ENCODE measurements at regions not wholly inside any gene's neighbourhood (a gene's known extent, or its start where the extent isn't known, plus 50 kb on each side); places are given as distances from the start of the nearest gene placed in this dataset.

DNA sequence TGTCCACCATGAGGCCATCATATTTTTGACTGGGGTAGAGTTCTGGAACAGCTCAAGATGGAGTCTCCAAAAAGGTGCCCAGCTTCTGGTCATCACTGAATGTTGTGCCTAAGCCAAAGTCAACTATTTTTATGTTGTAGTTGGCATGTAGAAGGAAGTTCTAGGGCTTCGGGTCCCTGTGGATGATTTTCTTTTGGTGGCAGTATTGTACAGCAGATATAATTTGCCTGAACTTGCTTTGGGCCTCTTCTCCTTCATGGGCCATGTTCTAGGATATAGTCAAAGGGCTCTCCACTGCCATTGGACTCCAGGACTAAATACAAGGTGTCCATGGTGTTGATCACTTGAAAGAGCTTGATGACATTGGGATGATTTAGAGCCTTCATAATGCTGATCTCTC, 143.6 kb downstream of the SLC38A4 start:
- H3K4me1 Mint-ChIP-seq = peaks cover 10% of the 10 kb centered on the region
- peaks cover 23% of the 10 kb centered on the region for H3K9me3 Mint-ChIP-seq
- H3K36me3 Mint-ChIP-seq = peaks cover 4% of the 10 kb centered on the region
- no peak overlapping the region for H3K4me3 Mint-ChIP-seq
- H3K27ac Mint-ChIP-seq = no peak overlapping the region
- no peaks in the 10 kb centered on the region for H3K27me3 Mint-ChIP-seq (ENCODE audit: low read depth)
- TF ChIP-seq, protein P1, sequence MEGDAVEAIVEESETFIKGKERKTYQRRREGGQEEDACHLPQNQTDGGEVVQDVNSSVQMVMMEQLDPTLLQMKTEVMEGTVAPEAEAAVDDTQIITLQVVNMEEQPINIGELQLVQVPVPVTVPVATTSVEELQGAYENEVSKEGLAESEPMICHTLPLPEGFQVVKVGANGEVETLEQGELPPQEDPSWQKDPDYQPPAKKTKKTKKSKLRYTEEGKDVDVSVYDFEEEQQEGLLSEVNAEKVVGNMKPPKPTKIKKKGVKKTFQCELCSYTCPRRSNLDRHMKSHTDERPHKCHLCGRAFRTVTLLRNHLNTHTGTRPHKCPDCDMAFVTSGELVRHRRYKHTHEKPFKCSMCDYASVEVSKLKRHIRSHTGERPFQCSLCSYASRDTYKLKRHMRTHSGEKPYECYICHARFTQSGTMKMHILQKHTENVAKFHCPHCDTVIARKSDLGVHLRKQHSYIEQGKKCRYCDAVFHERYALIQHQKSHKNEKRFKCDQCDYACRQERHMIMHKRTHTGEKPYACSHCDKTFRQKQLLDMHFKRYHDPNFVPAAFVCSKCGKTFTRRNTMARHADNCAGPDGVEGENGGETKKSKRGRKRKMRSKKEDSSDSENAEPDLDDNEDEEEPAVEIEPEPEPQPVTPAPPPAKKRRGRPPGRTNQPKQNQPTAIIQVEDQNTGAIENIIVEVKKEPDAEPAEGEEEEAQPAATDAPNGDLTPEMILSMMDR (IDR thresholded peaks at IDR 0.05; ENCODE audit: unreplicated experiment) = no peak
- no peak for DNase-seq (ENCODE audit: low spot score in 2 of 2, unreplicated experiment in 2 of 2)

DNA sequence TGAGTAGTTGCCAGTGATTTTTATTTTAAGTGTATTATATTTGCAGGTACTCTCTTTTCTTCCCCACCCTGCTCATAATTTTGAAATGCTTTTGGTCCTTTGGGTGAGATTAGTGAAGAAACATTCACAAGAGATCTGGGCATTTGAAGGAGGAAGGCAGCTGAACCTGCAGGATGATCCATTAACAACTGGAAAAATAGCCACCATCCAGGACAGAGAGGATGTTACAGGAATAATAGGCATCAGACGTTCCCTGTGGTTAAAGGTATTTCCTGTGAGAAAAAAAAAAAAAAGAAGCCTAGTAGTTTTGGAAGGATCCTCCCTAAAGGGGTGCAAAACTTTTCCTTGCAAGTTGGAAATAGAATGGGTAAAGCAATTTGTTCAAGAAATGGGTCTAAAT, 145.3 kb downstream of the SLC38A4 start:
- no peaks in the 10 kb centered on the region for H3K27me3 Mint-ChIP-seq (ENCODE audit: low read depth)
- no peak overlapping the region for H3K27ac Mint-ChIP-seq
- H3K4me3 Mint-ChIP-seq = no peak overlapping the region
- DNase-seq (ENCODE audit: low spot score in 2 of 2, unreplicated experiment in 2 of 2) = no peak
- TF ChIP-seq, protein P1 (IDR thresholded peaks at IDR 0.05; ENCODE audit: unreplicated experiment) = no peak
- H3K4me1 Mint-ChIP-seq = peaks cover 20% of the 10 kb centered on the region
- peaks cover 23% of the 10 kb centered on the region for H3K9me3 Mint-ChIP-seq
- peaks cover 4% of the 10 kb centered on the region for H3K36me3 Mint-ChIP-seq

DNA sequence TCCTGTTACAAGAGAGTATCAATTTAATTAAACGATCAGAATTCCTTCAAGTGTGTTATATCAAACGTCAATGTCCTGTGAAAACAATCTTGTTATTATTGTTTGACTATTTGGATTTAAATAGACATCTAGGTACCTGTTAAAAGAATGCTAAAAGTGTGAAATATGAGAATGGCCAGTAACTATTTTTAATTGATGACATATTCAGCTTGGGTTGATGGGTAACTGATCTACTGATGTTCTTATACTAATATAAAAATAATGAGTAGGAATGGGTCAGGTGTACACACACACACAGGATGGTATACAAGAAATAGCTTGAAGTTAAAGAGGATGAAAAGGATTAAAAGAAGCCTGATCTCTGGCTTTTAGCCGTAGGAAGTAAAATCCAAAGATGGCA, 146.0 kb downstream of the SLC38A4 start:
- no peak overlapping the region for H3K27ac Mint-ChIP-seq
- peaks cover 20% of the 10 kb centered on the region for H3K4me1 Mint-ChIP-seq
- peaks cover 20% of the 10 kb centered on the region for H3K9me3 Mint-ChIP-seq
- TF ChIP-seq, protein P1 (IDR thresholded peaks at IDR 0.05; ENCODE audit: unreplicated experiment) = no peak
- no peaks in the 10 kb centered on the region for H3K27me3 Mint-ChIP-seq (ENCODE audit: low read depth)
- H3K4me3 Mint-ChIP-seq = no peak overlapping the region
- H3K36me3 Mint-ChIP-seq = peaks cover 1% of the 10 kb centered on the region
- DNase-seq (ENCODE audit: low spot score in 2 of 2, unreplicated experiment in 2 of 2) = no peak

DNA sequence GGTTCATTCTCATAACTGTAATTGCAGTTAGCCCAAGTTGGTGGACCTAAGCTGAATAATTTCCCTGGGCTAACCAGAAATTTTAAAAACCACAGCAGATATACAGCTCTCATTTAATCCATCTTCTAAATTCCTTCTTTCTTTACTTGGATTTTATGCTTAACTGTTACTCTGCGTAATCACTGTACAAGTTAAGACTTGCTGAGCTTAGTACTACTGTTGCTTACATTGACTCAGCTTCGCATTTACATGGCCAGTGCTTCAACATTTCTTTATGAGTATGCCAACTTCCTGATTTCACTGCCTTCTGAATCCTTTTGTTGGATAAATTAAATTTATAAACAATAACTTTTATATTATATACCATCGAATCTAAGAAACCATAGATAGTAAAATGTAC, 147.4 kb downstream of the SLC38A4 start:
- Mint-ChIP-seq H3K27ac (no peak overlapping the region), H3K9me3 (peaks cover 7% of the 10 kb centered on the region), H3K27me3 (ENCODE audit: low read depth) (no peaks in the 10 kb centered on the region), H3K36me3 (no peaks in the 10 kb centered on the region), H3K4me1 (peaks cover 20% of the 10 kb centered on the region), H3K4me3 (no peak overlapping the region)
- TF ChIP-seq, protein P1 (IDR thresholded peaks at IDR 0.05; ENCODE audit: unreplicated experiment) = no peak
- DNase-seq (ENCODE audit: low spot score in 2 of 2, unreplicated experiment in 2 of 2) = no peak

DNA sequence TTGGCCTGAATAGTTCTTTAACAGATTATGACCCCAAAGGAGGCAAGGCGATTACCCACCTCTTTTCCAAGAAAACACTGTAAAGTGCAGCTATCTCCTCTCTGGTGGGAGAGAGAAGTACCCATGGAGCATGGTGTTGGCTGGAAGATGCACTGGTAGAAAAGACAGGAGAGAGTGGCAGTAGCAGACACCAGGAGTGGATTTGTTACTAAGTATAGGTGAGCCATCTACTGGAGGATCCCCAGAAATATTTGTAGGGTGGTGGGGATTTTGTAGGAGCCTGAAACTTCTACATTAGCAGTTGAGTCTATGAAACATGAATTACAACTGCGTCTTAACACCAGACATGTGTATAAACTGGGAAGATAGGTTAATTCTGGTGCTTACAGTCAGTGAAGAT, 148.0 kb downstream of the SLC38A4 start:
- Mint-ChIP-seq H3K4me3 (no peak overlapping the region), H3K4me1 (peaks cover 20% of the 10 kb centered on the region), H3K27me3 (ENCODE audit: low read depth) (no peaks in the 10 kb centered on the region), H3K36me3 (no peaks in the 10 kb centered on the region), H3K9me3 (peaks cover under 1% of the 10 kb centered on the region), H3K27ac (no peak overlapping the region)
- TF ChIP-seq, protein P1 (IDR thresholded peaks at IDR 0.05; ENCODE audit: unreplicated experiment) = no peak
- DNase-seq (ENCODE audit: low spot score in 2 of 2, unreplicated experiment in 2 of 2) = no peak
